GM12875 (cell line): ENCODE measurements at regions not wholly inside any gene's neighbourhood (a gene's known extent, or its start where the extent isn't known, plus 50 kb on each side); places are given as distances from the start of the nearest gene placed in this dataset.

Experiments
- H3K4me3 ChIP-seq: one replicate; pipeline ENCODE4 v1.5.1; 2011; ENCODE audit warnings: low read depth, low read length, control low read depth
- CTCF ChIP-seq: IDR thresholded peaks from 2 replicates; pipeline ENCODE4 v1.5.1; 2011; ENCODE audit warnings: low read depth, mild to moderate bottlenecking, control low read depth, inconsistent platforms, low read length, moderate library complexity, borderline replicate concordance; ENCODE audit not compliant: insufficient read depth

- no peak for TF ChIP-seq CTCF
These were observed 162.5 kb downstream of the MAF start for GRCh38 chr16:79437764-79438751.

GRCh38 chr16:79436885-79437284 is 163.7 kb downstream of the MAF start:
- H3K4me3 ChIP-seq: no peak overlapping the region
- TF ChIP-seq CTCF: no peak

More at GRCh38 chr16:79437764-79438751, 162.5 kb downstream of the MAF start:
- no peak overlapping the region for H3K4me3 ChIP-seq

- no peak overlapping the region for H3K4me3 ChIP-seq
- TF ChIP-seq CTCF: no peak
These were observed 165.8 kb downstream of the MAF start for GRCh38 chr16:79434771-79435170.

GRCh38 chr16:79434092-79434491 is 166.4 kb downstream of the MAF start:
- no peak for TF ChIP-seq CTCF
- H3K4me3 ChIP-seq: no peak overlapping the region

- TF ChIP-seq CTCF: no peak
- H3K4me3 ChIP-seq: no peak overlapping the region
These were observed 168.6 kb downstream of the MAF start for GRCh38 chr16:79431923-79432322.

- TF ChIP-seq CTCF: no peak
- no peak overlapping the region for H3K4me3 ChIP-seq
These were observed 170.3 kb downstream of the MAF start for GRCh38 chr16:79430191-79430678.
